ENCODE measurements at regions not wholly inside any gene's neighbourhood (a gene's known extent, or its start where the extent isn't known, plus 50 kb on each side); places are given as distances from the start of the nearest gene placed in this dataset.

DNA sequence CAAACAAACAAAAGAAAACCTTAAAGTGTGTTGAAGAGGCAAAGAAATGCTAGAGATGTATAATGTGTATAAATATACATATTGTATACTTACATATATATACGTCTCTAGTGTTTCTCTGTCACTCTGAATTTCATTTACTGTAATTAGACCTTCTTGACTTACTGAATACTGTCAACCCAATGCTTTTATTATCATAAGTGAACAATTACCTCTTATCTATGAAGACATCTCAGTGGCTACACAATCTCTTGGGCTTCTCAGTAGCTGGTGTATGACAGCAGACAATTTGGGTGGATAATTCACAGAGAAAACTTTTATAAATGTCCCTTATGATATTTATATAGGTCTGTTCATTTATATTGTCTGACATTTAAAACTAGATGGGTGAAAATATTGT is 664.1 kb upstream of the ANO3 start:
- Histone ChIP-seq H3K4me1 (no peaks in the 10 kb centered on the region), H3K4me3 (no peak overlapping the region), H3K27ac (no peak overlapping the region), H3K27me3 (no peaks in the 10 kb centered on the region), H3K36me3 (no peaks in the 10 kb centered on the region), H3K9me3 (no peaks in the 10 kb centered on the region)
- DNase-seq = no peak
- TF ChIP-seq, protein P1, sequence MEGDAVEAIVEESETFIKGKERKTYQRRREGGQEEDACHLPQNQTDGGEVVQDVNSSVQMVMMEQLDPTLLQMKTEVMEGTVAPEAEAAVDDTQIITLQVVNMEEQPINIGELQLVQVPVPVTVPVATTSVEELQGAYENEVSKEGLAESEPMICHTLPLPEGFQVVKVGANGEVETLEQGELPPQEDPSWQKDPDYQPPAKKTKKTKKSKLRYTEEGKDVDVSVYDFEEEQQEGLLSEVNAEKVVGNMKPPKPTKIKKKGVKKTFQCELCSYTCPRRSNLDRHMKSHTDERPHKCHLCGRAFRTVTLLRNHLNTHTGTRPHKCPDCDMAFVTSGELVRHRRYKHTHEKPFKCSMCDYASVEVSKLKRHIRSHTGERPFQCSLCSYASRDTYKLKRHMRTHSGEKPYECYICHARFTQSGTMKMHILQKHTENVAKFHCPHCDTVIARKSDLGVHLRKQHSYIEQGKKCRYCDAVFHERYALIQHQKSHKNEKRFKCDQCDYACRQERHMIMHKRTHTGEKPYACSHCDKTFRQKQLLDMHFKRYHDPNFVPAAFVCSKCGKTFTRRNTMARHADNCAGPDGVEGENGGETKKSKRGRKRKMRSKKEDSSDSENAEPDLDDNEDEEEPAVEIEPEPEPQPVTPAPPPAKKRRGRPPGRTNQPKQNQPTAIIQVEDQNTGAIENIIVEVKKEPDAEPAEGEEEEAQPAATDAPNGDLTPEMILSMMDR (IDR thresholded peaks at IDR 0.05) = no peak
- no peak for TF ChIP-seq POLR2A (IDR thresholded peaks at IDR 0.05)
- 78 to 79% methylated on average over 1 of the region's 1 CpG for WGBS, 2 donors
- intact Hi-C loops (cut with DNase I) = no loop called here

GRCh38 chr11:25691959-25692358 is 640.0 kb upstream of the ANO3 start:
- no peaks in the 10 kb centered on the region for H3K36me3 ChIP-seq
- no peak overlapping the region for H3K27ac ChIP-seq
- H3K9me3 ChIP-seq = peaks cover 0 to 9% (median 0%) of the 10 kb centered on the region in 3 donors
- WGBS, 2 donors = 28 to 62% methylated on average over 8 of the region's 8 CpGs
- H3K4me3 ChIP-seq = no peak overlapping the region
- DNase-seq = no peak
- TF ChIP-seq, protein P1 (IDR thresholded peaks at IDR 0.05) = no peak
- TF ChIP-seq POLR2A (IDR thresholded peaks at IDR 0.05) = no peak
- H3K27me3 ChIP-seq = no peaks in the 10 kb centered on the region
- H3K4me1 ChIP-seq = peaks cover 0 to 13% (median 0%) of the 10 kb centered on the region in 3 donors
- intact Hi-C loops (cut with DNase I) = no loop called here

DNA sequence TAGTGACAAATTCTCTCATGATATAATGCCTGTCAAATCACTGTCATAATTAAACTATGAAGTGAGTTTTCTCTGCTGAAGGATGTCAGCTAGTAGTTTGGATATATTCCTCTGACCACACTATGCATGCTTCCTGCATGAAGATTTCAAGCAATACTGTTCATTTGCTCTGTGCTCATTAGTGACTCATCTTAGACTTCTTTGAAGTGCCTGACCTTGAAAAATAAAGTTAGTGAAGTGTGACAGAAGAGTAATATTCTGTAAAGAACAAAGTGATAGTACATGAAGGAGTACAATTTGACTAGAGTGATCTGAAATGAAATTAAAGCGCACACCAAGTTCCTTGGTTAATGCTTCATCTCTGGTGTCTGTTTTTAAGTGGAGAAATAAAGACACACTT is 629.5 kb upstream of the ANO3 start:
- Histone ChIP-seq H3K4me3 (no peak overlapping the region), H3K27me3 (no peaks in the 10 kb centered on the region), H3K36me3 (no peaks in the 10 kb centered on the region), H3K4me1 (no peaks in the 10 kb centered on the region), H3K27ac (no peak overlapping the region), H3K9me3 (no peaks in the 10 kb centered on the region)
- no peak for DNase-seq
- TF ChIP-seq, protein P1 (IDR thresholded peaks at IDR 0.05) = no peak
- TF ChIP-seq POLR2A (IDR thresholded peaks at IDR 0.05) = no peak
- 74 to 100% methylated on average over 1 of the region's 1 CpG for WGBS, 2 donors
- intact Hi-C loops (cut with DNase I) = no loop called here

GRCh38 chr11:25710975-25711374 is 621.0 kb upstream of the ANO3 start:
- no peak for DNase-seq
- no peak overlapping the region for H3K27ac ChIP-seq
- intact Hi-C loops (cut with DNase I) = no loop called here

GRCh38 chr11:25727944-25728343 is 604.0 kb upstream of the ANO3 start:
- Histone ChIP-seq H3K4me3 (no peak overlapping the region), H3K9me3 (no peaks in the 10 kb centered on the region), H3K4me1 (no peaks in the 10 kb centered on the region), H3K27ac (no peak overlapping the region), H3K36me3 (no peaks in the 10 kb centered on the region), H3K27me3 (no peaks in the 10 kb centered on the region)
- intact Hi-C loops (cut with DNase I) = no loop called here
- 55 to 68% methylated on average over 2 of the region's 2 CpGs for WGBS, 2 donors
- TF ChIP-seq POLR2A (IDR thresholded peaks at IDR 0.05) = no peak
- TF ChIP-seq, protein P1 (IDR thresholded peaks at IDR 0.05) = no peak
- DNase-seq = no peak

More at GRCh38 chr11:25710975-25711374, 621.0 kb upstream of the ANO3 start:
- Histone ChIP-seq H3K36me3 (no peaks in the 10 kb centered on the region), H3K4me3 (no peak overlapping the region), H3K9me3 (no peaks in the 10 kb centered on the region), H3K27me3 (no peaks in the 10 kb centered on the region), H3K4me1 (no peaks in the 10 kb centered on the region)
- TF ChIP-seq POLR2A (IDR thresholded peaks at IDR 0.05) = no peak
- TF ChIP-seq, protein P1 (IDR thresholded peaks at IDR 0.05) = no peak
